ENCODE measurements at regions not wholly inside any gene's neighbourhood (a gene's known extent, or its start where the extent isn't known, plus 50 kb on each side); places are given as distances from the start of the nearest gene placed in this dataset.

- TF ChIP-seq CTCF (IDR thresholded peaks at IDR 0.05) (no peak), ZFX (IDR thresholded peaks at IDR 0.05; ENCODE audit: borderline replicate concordance) (no peak)
These were observed 205.6 kb downstream of the C9orf50 start for GRCh38 chr9:129414993-129415941.

Measured in 22Rv1 (cell line).